Spinal cord (tissue), 9 donors: ENCODE measurements at regions not wholly inside any gene's neighbourhood (a gene's known extent, or its start where the extent isn't known, plus 50 kb on each side); places are given as distances from the start of the nearest gene placed in this dataset.

ENCODE experiments used
- DNase-seq, 6 donors: peaks; one replicate each; pipeline versions ENCODE4 v3.0.0 to v3.0.0-alpha.2; 2013 to 2015; ENCODE audit warnings: low spot score in 6 of 6, low read depth in 4 of 6
- H3K27ac ChIP-seq: one replicate; pipeline ENCODE4 v1.5.1; 2013; ENCODE audit warnings: low read depth, low read length, control low read depth
- H3K27me3 ChIP-seq: one replicate; pipeline ENCODE4 v1.6.1; 2013; ENCODE audit warnings: low read length; ENCODE audit not compliant: control insufficient read depth, insufficient read depth
- H3K36me3 ChIP-seq: one replicate; pipeline ENCODE4 v1.6.1; 2013; ENCODE audit warnings: low read length; ENCODE audit not compliant: control insufficient read depth, insufficient read depth
- H3K4me1 ChIP-seq: one replicate; pipeline ENCODE4 v1.6.1; 2013; ENCODE audit warnings: low read length; ENCODE audit not compliant: control insufficient read depth, insufficient read depth
- H3K4me3 ChIP-seq: one replicate; pipeline ENCODE4 v1.5.1; 2013; ENCODE audit warnings: low read depth, low read length, control low read depth
- H3K9me3 ChIP-seq: one replicate; pipeline ENCODE4 v1.6.1; 2013; ENCODE audit warnings: low read length; ENCODE audit not compliant: control insufficient read depth, insufficient read depth
- WGBS: methylation state at CpG from one replicate; pipeline ENCODE4 v1.1.5; 2013; ENCODE audit warnings: missing lambda C conversion rate; ENCODE audit not compliant: insufficient coverage; 5-methylcytosine and 5-hydroxymethylcytosine counted together
- donor health status: healthy.

DNA sequence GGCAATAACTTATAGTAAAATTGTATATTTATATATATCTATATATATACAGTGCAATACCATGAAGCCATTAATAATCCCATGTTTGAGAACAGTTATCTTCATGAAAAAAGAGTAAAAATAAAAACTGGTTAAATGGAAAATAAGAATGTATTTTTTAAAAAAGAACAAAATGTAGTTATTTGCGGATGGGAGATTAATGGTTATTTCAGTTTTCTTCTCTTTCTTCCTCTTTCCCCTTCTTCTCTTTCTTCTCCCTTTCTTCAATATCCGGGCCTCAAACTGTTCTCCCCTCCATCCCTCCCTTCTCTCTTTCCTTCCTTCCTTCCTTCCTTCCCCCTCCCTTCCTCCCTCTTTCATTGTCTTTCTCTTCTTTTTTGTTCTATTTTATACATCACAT lies 1301.7 kb upstream of the IGFBP7 start:
- 100% methylated on average over 1 of the region's 2 CpGs for WGBS

DNA sequence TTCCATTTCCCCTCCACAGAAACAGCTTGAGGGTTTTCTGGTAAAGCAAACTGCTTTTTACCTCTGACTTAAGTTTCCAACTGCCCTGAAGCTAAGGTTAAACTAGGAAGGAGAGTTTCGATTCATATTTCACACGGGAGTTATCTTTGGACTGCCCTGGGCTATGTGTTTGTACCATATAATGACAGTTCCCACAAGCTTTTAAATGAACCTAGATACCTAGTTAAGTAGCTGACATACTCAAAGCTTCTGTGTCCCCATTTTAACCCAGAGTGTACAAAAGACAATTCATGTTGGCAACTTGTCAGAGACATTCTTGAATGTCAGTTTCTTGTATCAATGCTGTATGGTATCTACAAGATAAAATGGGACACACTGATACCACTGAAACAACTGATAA lies 1296.6 kb upstream of the IGFBP7 start:
- H3K9me3 ChIP-seq, result no peaks in the 10 kb centered on the region
- 100% methylated on average over 1 of the region's 2 CpGs for WGBS
- H3K27ac ChIP-seq, result no peak overlapping the region
- no peaks in the 10 kb centered on the region for H3K27me3 ChIP-seq
- H3K36me3 ChIP-seq, result no peaks in the 10 kb centered on the region
- DNase-seq, result no peak
- no peaks in the 10 kb centered on the region for H3K4me1 ChIP-seq
- H3K4me3 ChIP-seq, result no peak overlapping the region

More for the DNA sequence above, 1301.7 kb upstream of the IGFBP7 start:
- H3K27ac ChIP-seq, result no peak overlapping the region
- no peaks in the 10 kb centered on the region for H3K9me3 ChIP-seq
- no peaks in the 10 kb centered on the region for H3K27me3 ChIP-seq
- no peaks in the 10 kb centered on the region for H3K4me1 ChIP-seq
- H3K36me3 ChIP-seq, result no peaks in the 10 kb centered on the region
- no peak overlapping the region for H3K4me3 ChIP-seq
- no peak for DNase-seq

DNA sequence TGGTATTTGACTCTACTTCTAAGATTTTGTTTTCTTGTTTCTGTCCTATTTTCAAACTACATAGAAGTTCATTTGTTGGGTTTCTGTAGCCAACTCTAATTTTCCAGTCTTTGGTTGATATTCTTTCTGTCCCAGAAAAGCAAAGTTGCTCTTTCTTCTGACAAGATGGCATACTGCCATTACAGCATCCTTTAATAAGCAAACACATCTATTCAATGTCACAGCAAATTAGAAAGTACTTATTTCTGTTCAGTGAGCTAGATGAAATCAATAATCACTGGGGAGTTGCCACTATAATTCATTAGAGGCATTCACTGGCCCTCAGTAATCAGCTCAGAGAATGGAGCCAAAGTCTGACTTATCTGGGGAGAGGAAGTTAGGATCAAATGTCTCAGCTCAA lies 1258.0 kb upstream of the IGFBP7 start:
- Histone ChIP-seq H3K4me3 (no peak overlapping the region), H3K27ac (no peak overlapping the region), H3K9me3 (no peaks in the 10 kb centered on the region), H3K4me1 (no peaks in the 10 kb centered on the region), H3K27me3 (no peaks in the 10 kb centered on the region), H3K36me3 (no peaks in the 10 kb centered on the region)
- DNase-seq, result peak in 3 of 6 donors; percentile 1 to 66 (median 50)

DNA sequence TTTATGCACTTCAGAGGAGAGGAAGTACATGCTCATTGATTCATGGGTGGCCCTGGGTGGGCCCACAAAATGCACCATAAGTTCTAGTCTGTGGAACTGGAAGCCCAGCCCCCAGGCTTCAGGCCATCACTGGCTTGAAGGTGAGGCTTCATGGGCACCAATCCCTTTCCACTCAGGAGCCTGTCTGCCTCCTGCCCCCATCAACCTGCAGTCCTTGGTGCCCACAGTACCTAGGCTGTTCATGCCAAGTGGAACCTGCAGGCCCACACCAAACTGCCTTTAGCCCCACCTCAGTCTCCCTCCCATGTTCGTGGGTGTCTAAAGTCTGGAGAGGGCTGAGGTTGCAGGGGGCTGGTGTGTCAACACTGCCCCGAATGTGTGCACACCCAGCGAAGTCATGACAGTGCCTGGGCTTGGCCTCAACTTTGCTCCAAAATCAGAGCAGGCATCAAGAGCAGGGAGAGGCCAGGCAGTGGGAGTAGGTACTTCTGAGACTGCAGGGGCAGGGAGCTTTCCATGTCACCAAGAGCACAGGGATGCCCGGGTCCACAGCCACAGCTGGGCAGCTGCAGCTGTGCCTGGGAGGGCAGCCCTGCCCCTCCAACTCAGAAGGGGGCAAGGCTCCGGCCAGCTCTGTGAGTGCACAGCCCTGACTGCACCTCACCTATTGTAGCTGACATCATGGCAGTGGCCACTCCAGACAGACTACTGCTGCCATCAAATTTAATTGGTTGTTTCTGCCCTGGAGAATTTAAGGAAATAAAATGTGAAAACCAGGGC lies 1250.4 kb upstream of the IGFBP7 start:
- H3K4me3 ChIP-seq, result no peak overlapping the region
- H3K36me3 ChIP-seq, result no peaks in the 10 kb centered on the region
- H3K27ac ChIP-seq, result no peak overlapping the region
- H3K9me3 ChIP-seq, result peaks cover 7% of the 10 kb centered on the region
- 91% methylated on average over 4 of the region's 5 CpGs for WGBS
- no peak for DNase-seq
- H3K4me1 ChIP-seq, result no peaks in the 10 kb centered on the region
- H3K27me3 ChIP-seq, result no peaks in the 10 kb centered on the region

DNA sequence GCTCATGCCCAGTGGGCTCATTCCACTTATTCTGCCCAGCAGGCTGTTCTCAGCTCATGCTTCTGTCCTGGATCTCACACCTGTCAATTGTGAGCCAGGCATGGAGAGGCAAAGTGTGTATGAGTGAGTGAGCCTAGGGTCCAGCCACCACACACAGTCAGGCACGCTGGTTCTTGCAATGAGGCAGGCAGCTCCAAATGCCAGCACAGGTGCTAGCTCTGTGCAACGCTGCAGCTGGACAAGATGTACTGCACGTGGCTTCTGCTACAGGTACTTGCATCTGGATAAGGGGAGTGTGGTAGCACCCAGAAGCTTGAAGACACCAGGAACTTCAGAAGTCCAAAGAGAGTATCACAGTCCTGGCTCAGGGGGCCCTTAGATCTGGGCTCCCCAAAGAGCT lies 1249.4 kb upstream of the IGFBP7 start:
- peaks cover 7% of the 10 kb centered on the region for H3K9me3 ChIP-seq
- H3K27ac ChIP-seq, result no peak overlapping the region
- no peaks in the 10 kb centered on the region for H3K36me3 ChIP-seq
- H3K4me1 ChIP-seq, result no peaks in the 10 kb centered on the region
- H3K27me3 ChIP-seq, result no peaks in the 10 kb centered on the region
- no peak overlapping the region for H3K4me3 ChIP-seq
- 71% methylated on average over 3 of the region's 3 CpGs for WGBS
- DNase-seq, result no peak

DNA sequence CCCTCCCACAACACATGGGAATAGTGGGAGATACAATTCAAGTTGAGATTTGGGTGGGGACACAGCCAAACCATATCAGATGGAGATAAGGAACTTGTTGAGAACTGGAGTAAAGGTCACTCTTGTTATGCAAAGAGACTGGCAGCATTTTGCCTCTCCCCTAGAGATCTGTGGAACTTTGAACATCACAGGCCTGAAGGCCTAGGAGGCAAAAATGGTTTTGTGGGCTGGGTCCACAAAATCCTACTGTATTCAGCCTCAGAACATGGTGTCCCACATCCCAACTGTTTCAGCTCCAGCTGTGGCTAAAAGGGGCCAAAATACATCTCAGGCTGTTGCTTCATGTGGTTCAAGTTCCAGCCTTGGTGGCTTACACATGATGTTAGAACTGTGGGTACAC lies 1247.8 kb upstream of the IGFBP7 start:
- H3K27ac ChIP-seq, result no peak overlapping the region
- no peaks in the 10 kb centered on the region for H3K4me1 ChIP-seq
- no peak overlapping the region for H3K4me3 ChIP-seq
- H3K27me3 ChIP-seq, result no peaks in the 10 kb centered on the region
- peaks cover 7% of the 10 kb centered on the region for H3K9me3 ChIP-seq
- H3K36me3 ChIP-seq, result no peaks in the 10 kb centered on the region
- DNase-seq, result no peak

DNA sequence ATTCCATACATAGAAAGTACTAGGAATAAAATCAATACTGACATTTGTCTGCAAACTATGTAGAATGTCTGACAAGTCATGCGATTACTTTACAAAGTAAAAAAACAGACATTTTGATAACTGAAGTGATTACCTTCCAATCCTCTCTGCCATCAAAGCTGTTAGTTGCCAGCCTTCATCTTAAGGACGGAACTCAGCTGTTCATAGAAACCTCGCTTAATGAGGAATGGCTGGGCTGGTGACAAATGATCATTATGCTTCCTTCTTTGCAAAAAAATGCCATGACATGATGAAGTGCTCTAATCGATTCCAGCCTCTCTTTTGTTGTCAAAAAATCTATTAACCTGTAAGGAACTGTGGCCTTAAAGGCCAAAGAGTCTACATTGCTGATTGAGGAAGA lies 1214.9 kb upstream of the IGFBP7 start:
- no peaks in the 10 kb centered on the region for H3K36me3 ChIP-seq
- no peak for DNase-seq
- no peaks in the 10 kb centered on the region for H3K4me1 ChIP-seq
- no CpG with 5 or more reads among the region's 4 CpGs for WGBS
- H3K27ac ChIP-seq, result no peak overlapping the region
- no peaks in the 10 kb centered on the region for H3K27me3 ChIP-seq
- no peaks in the 10 kb centered on the region for H3K9me3 ChIP-seq
- H3K4me3 ChIP-seq, result no peak overlapping the region

DNA sequence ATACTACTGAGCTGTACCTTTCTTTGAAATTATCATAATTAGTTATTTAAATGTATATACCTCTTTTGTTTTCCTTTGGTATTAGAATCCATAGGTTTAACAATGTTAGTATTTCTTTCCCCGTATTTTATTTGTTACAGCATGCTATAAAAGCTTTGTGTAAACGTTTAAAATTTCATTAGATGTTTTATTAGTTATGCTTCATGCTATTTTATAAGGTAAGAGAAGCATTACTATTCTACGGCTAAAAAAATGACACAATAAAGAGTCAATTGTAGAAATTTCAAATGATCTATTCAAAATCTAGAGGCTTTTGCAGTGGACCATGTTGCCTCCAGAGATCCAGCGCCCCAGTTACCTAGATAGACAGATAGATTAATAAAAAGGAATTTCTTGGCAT lies 1203.3 kb upstream of the IGFBP7 start:
- Histone ChIP-seq H3K9me3 (no peaks in the 10 kb centered on the region), H3K4me3 (no peak overlapping the region), H3K36me3 (no peaks in the 10 kb centered on the region), H3K27me3 (no peaks in the 10 kb centered on the region), H3K27ac (no peak overlapping the region), H3K4me1 (no peaks in the 10 kb centered on the region)
- WGBS, result no CpG with 5 or more reads among the region's 4 CpGs
- no peak for DNase-seq

DNA sequence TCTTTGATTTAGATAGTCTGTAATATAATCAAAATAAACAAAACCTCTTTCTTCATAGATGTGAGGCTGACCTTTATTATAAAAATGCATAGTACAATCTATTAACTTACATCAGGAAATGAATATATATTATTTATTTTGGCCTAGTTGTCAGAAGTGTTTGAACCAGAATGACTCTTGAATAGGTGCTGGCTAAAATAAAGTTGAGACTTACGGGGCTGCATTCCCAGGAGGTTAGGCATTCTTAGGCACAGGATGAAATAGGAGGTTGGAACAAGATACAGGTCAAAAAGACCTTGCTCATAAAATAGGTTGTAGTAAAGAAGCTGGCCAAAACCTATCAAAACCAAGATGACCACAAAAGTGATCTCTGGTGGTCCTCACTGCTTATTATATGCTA lies 1193.3 kb upstream of the IGFBP7 start:
- no peaks in the 10 kb centered on the region for H3K9me3 ChIP-seq
- no peaks in the 10 kb centered on the region for H3K36me3 ChIP-seq
- no peak overlapping the region for H3K4me3 ChIP-seq
- no peak for DNase-seq
- no CpG with 5 or more reads among the region's 1 CpG for WGBS
- H3K4me1 ChIP-seq, result no peaks in the 10 kb centered on the region
- H3K27ac ChIP-seq, result no peak overlapping the region
- H3K27me3 ChIP-seq, result no peaks in the 10 kb centered on the region

DNA sequence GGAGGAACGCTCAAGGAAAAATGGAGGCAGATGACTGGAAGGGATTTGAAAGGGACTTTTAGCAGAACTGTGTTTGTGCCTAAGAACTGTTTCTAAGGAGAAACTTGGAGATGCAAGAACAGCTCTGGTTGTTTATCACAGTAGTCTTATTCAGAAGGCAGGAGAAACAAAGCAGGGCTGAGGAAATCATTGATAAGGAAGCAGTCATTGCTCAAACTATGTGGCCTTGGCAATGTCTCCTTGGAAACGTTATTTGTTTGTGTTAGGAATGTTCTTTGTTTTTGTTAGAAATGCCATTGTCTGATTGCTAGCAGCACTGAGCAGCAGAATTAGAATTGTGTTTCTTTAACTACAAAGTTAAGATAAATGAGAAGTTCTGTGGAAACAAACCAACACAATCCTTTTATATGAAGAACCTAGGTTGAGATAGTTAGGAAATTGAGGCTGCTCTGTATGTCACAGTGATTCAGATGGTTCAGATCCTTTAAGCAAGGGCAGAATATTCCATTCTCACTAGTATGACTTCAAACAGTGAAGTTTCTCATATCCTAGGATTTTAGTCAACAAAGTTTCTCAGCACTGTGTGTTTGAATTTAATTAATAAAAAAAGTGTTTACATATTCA lies 1191.3 kb upstream of the IGFBP7 start:
- peaks cover under 1% of the 10 kb centered on the region for H3K9me3 ChIP-seq
- DNase-seq, result peak; percentile 21 to 77 (median 43)
- H3K4me1 ChIP-seq, result no peaks in the 10 kb centered on the region
- no peak overlapping the region for H3K27ac ChIP-seq
- no peak overlapping the region for H3K4me3 ChIP-seq
- H3K36me3 ChIP-seq, result no peaks in the 10 kb centered on the region
- 11% methylated on average over 2 of the region's 2 CpGs for WGBS
- H3K27me3 ChIP-seq, result no peaks in the 10 kb centered on the region
